Astrocyte (in vitro differentiated cells and primary cell): ENCODE measurements at regions not wholly inside any gene's neighbourhood (a gene's known extent, or its start where the extent isn't known, plus 50 kb on each side); places are given as distances from the start of the nearest gene placed in this dataset.

ENCODE experiments used
- DNase-seq: peaks from one replicate; pipeline ENCODE4 v3.0.0-alpha.2; 2010; ENCODE audit warnings: low read depth
- FAIRE-seq: peaks from 2 replicates; lab custom pipeline; 2011; peaks lifted over from hg19 to GRCh38; lab: Jason Lieb, UNC
- H2AFZ ChIP-seq: 2 replicates; pipeline ENCODE4 v1.6.0; 2012; ENCODE audit warnings: low read depth, low read length, inconsistent platforms
- H3K27ac ChIP-seq: 2 replicates; pipeline ENCODE4 v1.5.1; 2011; ENCODE audit warnings: low read depth, low read length, inconsistent platforms
- H3K27me3 ChIP-seq: 2 replicates; pipeline ENCODE4 v1.6.0; 2011; ENCODE audit warnings: low read length, inconsistent platforms; ENCODE audit not compliant: insufficient read depth
- H3K36me3 ChIP-seq: 2 replicates; pipeline ENCODE4 v1.5.1; 2011; ENCODE audit warnings: low read length, inconsistent platforms; ENCODE audit not compliant: insufficient read depth
- H3K4me1 ChIP-seq: 2 replicates; pipeline ENCODE4 v1.5.1; 2011; ENCODE audit warnings: low read length, inconsistent platforms; ENCODE audit not compliant: insufficient read depth
- H3K4me2 ChIP-seq: 2 replicates; pipeline ENCODE4 v1.6.0; 2012; ENCODE audit warnings: low read length, inconsistent platforms
- H3K4me3 ChIP-seq: 2 replicates; pipeline ENCODE4 v1.5.1; 2011; ENCODE audit warnings: low read depth, mild to moderate bottlenecking, low read length, inconsistent platforms; ENCODE audit not compliant: insufficient read depth
- H3K79me2 ChIP-seq: 2 replicates; pipeline ENCODE4 v1.6.0; 2012; ENCODE audit warnings: mild to moderate bottlenecking, low read length, inconsistent platforms; ENCODE audit not compliant: insufficient read depth
- H3K9ac ChIP-seq: 2 replicates; pipeline ENCODE4 v1.6.0; 2012; ENCODE audit warnings: mild to moderate bottlenecking, low read length, inconsistent platforms
- H3K9me3 ChIP-seq: 2 replicates; pipeline ENCODE4 v1.5.1; 2012; ENCODE audit warnings: low read depth, mild to moderate bottlenecking, low read length, inconsistent platforms; ENCODE audit not compliant: insufficient read depth
- H4K20me1 ChIP-seq: 2 replicates; pipeline ENCODE4 v1.6.0; 2012; ENCODE audit warnings: low read length, inconsistent platforms; ENCODE audit not compliant: insufficient read depth
- H3K27ac Mint-ChIP-seq: one replicate; pipeline ENCODE4 v1.8.0; 2021; ENCODE audit warnings: mild to moderate bottlenecking, mixed read lengths; ENCODE audit not compliant: unreplicated experiment
- H3K27me3 Mint-ChIP-seq: one replicate; pipeline ENCODE4 v1.8.0; 2021; ENCODE audit warnings: low read depth, mixed read lengths; ENCODE audit not compliant: unreplicated experiment
- H3K36me3 Mint-ChIP-seq: one replicate; pipeline ENCODE4 v1.8.0; 2021; ENCODE audit warnings: low read depth, mixed read lengths; ENCODE audit not compliant: unreplicated experiment
- H3K4me1 Mint-ChIP-seq: one replicate; pipeline ENCODE4 v1.8.0; 2021; ENCODE audit warnings: low read depth, mixed read lengths; ENCODE audit not compliant: unreplicated experiment
- H3K4me3 Mint-ChIP-seq: one replicate; pipeline ENCODE4 v1.8.0; 2021; ENCODE audit warnings: mild to moderate bottlenecking, moderate library complexity, mixed read lengths; ENCODE audit not compliant: unreplicated experiment
- H3K9me3 Mint-ChIP-seq: one replicate; pipeline ENCODE4 v1.8.0; 2021; ENCODE audit warnings: mild to moderate bottlenecking, mixed read lengths; ENCODE audit not compliant: unreplicated experiment
- CTCF ChIP-seq: IDR thresholded peaks from 2 replicates; pipeline ENCODE4 v1.5.1; 2011; ENCODE audit warnings: low read depth, mild to moderate bottlenecking, inconsistent platforms, low read length, moderate library complexity; ENCODE audit not compliant: insufficient read depth
- EZH2 ChIP-seq: IDR thresholded peaks from 2 replicates; pipeline ENCODE4 v1.6.1; 2012; ENCODE audit warnings: mild to moderate bottlenecking, low read length, inconsistent platforms; ENCODE audit not compliant: insufficient read depth

GRCh38 chr5:167639273-167639672 is 652.2 kb upstream of the WWC1 start:
- Histone ChIP-seq H3K36me3 (no peaks in the 10 kb centered on the region), H3K27ac (peak overlapping the region; percentile 71), H3K4me2 (peak overlapping the region; percentile 14), H4K20me1 (no peaks in the 10 kb centered on the region), H3K4me1 (peaks cover 39% of the 10 kb centered on the region), H3K79me2 (no peaks in the 10 kb centered on the region), H3K9me3 (no peaks in the 10 kb centered on the region), H3K9ac (peak overlapping the region; percentile 29), H3K4me3 (no peak overlapping the region), H3K27me3 (no peaks in the 10 kb centered on the region), H2AFZ (no peak overlapping the region)
- Mint-ChIP-seq H3K9me3 (no peaks in the 10 kb centered on the region), H3K36me3 (no peaks in the 10 kb centered on the region), H3K27me3 (no peaks in the 10 kb centered on the region), H3K27ac (peak overlapping the region; percentile 77), H3K4me3 (no peak overlapping the region), H3K4me1 (peaks cover 47% of the 10 kb centered on the region)
- FAIRE-seq (peak; percentile 85), DNase-seq (peak; percentile 83)
- TF ChIP-seq CTCF (no peak), EZH2 (no peak)

- DNase-seq = peak; percentile 55
- no peak overlapping the region for H3K4me3 ChIP-seq
- no peaks in the 10 kb centered on the region for H3K36me3 Mint-ChIP-seq
- peak overlapping the region; percentile 77 for H3K27ac Mint-ChIP-seq
- TF ChIP-seq CTCF (no peak), EZH2 (no peak)
- H3K79me2 ChIP-seq = no peaks in the 10 kb centered on the region
- FAIRE-seq = peak; percentile 85
- peak overlapping the region; percentile 14 for H3K4me2 ChIP-seq
- no peaks in the 10 kb centered on the region for H3K27me3 Mint-ChIP-seq
- peak overlapping the region; percentile 29 for H3K9ac ChIP-seq
- H2AFZ ChIP-seq = no peak overlapping the region
- no peaks in the 10 kb centered on the region for H3K36me3 ChIP-seq
- H3K9me3 ChIP-seq = no peaks in the 10 kb centered on the region
- H3K27me3 ChIP-seq = no peaks in the 10 kb centered on the region
- H3K4me1 Mint-ChIP-seq = peaks cover 43% of the 10 kb centered on the region
- H3K4me3 Mint-ChIP-seq = no peak overlapping the region
- H4K20me1 ChIP-seq = no peaks in the 10 kb centered on the region
- peaks cover 40% of the 10 kb centered on the region for H3K4me1 ChIP-seq
- no peaks in the 10 kb centered on the region for H3K9me3 Mint-ChIP-seq
- H3K27ac ChIP-seq = peak overlapping the region; percentile 71
These were observed 651.7 kb upstream of the WWC1 start for GRCh38 chr5:167639766-167640165.

GRCh38 chr5:167642181-167642580 is 649.3 kb upstream of the WWC1 start:
- FAIRE-seq (no peak), DNase-seq (no peak)
- Mint-ChIP-seq H3K27ac (peak overlapping the region; percentile 96), H3K4me1 (peaks cover 39% of the 10 kb centered on the region), H3K9me3 (no peaks in the 10 kb centered on the region), H3K36me3 (no peaks in the 10 kb centered on the region), H3K27me3 (no peaks in the 10 kb centered on the region), H3K4me3 (no peak overlapping the region)
- H3K4me2 ChIP-seq = peak overlapping the region; percentile 41
- no peaks in the 10 kb centered on the region for H3K9me3 ChIP-seq
- H3K27ac ChIP-seq = peak overlapping the region; percentile 93
- no peaks in the 10 kb centered on the region for H3K79me2 ChIP-seq
- peak overlapping the region; percentile 70 for H3K9ac ChIP-seq
- TF ChIP-seq EZH2 = no peak
- TF ChIP-seq CTCF = no peak
- no peaks in the 10 kb centered on the region for H3K36me3 ChIP-seq
- no peak overlapping the region for H2AFZ ChIP-seq
- no peaks in the 10 kb centered on the region for H3K27me3 ChIP-seq
- no peaks in the 10 kb centered on the region for H4K20me1 ChIP-seq
- peaks cover 37% of the 10 kb centered on the region for H3K4me1 ChIP-seq
- no peak overlapping the region for H3K4me3 ChIP-seq
